Body of pancreas (tissue), 4 donors: ENCODE measurements at regions not wholly inside any gene's neighbourhood (a gene's known extent, or its start where the extent isn't known, plus 50 kb on each side); places are given as distances from the start of the nearest gene placed in this dataset.

ENCODE experiments used
- ATAC-seq: fragments of 150-250 bp; one replicate; pipeline ENCODE4 v1.9.1; 2016
- DNase-seq, 4 donors: peaks; one replicate each; pipeline ENCODE4 v3.0.0-alpha.2; 2019
- H3K27ac ChIP-seq, 4 donors: fragments of 200-600 bp; sonication (generic); 1 replicate in 3 of 4; 2 replicates in 1 of 4; pipeline versions ENCODE4 v1.5.1 to v1.6.1; 2016 to 2019; ENCODE audit warnings: mild to moderate bottlenecking in 1 of 4, mixed read lengths in 1 of 4, moderate library complexity in 1 of 4
- H3K27me3 ChIP-seq, 2 donors: fragments of 200-600 bp; sonication (generic); one replicate each; pipeline ENCODE4 v1.6.0; 2016; ENCODE audit warnings: mild to moderate bottlenecking in 1 of 2
- H3K36me3 ChIP-seq, 2 donors: fragments of 200-600 bp; sonication (generic); replicated peaks in 1 of 2; 2 replicates each; pipeline ENCODE4 v1.5.1; 2016; ENCODE audit warnings: low read depth in 2 of 2; ENCODE audit not compliant: insufficient read depth in 1 of 2
- H3K4me1 ChIP-seq: fragments of 200-600 bp; sonication (generic); one replicate; pipeline ENCODE4 v1.6.0; 2016
- H3K4me3 ChIP-seq, 2 donors: fragments of 200-600 bp; sonication (generic); 1 replicate in 1 of 2; 2 replicates in 1 of 2; pipeline ENCODE4 v1.5.1; 2016 to 2019
- H3K9me3 ChIP-seq, 3 donors: fragments of 200-600 bp; sonication (generic); 1 replicate in 2 of 3; 2 replicates in 1 of 3; pipeline ENCODE4 v1.5.1; 2016
- CTCF ChIP-seq, 7 experiments: fragments of 450-650 bp in 4 of 7; fragments of 200-600 bp in 3 of 7; sonication (generic) in 3 of 7; IDR thresholded peaks; one replicate each; pipeline ENCODE4 v1.5.1; 2016 to 2019; ENCODE audit warnings: antibody characterized with exemption in 7 of 7
- POLR2A ChIP-seq, 3 donors: fragments of 450-650 bp; IDR thresholded peaks; one replicate each; pipeline ENCODE4 v1.6.1; 2016; ENCODE audit warnings: antibody characterized with exemption in 3 of 3, mild to moderate bottlenecking in 2 of 3
- WGBS, 2 donors: methylation state at CpG; one replicate each; pipeline ENCODE4 v1.1.5; 2017; 5-methylcytosine and 5-hydroxymethylcytosine counted together
- intact Hi-C: fragments of 100-400 bp; cut with DNase I; formaldehyde crosslinking; loops from one replicate; pipeline ENCODE4 v1.15.1; 2023

DNA sequence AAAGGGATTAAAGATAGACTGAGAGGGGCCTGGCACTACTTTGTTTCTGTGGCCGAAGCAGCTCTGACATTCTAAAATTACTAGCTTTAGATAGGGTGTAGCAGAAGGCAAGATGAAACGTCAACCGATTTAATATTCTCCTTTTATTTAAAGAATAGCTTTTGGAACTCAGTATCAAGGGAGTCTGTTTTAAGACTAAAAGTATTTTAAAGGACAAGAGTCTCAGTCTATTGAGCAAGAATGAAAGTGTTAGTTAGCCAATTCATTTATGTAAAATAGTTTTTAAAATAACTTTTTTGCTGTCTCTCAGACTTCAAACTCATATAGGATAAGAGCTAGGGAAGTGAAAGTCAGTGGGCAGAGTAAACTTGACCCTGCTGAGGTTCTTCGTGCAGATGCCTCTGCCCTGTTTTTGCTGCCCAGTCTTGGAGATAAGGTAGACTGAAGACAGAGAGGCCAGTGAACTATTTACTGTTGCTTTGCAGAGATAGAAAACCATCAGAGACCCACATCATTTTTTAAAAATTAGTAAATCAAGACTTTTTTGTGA lies 1090.9 kb downstream of the ROBO2 start:
- 64 to 69% methylated on average over 4 of the region's 4 CpGs for WGBS, 2 donors
- H3K27ac ChIP-seq: no peak overlapping the region
- no peak overlapping the region for H3K4me3 ChIP-seq
- H3K9me3 ChIP-seq: no peaks in the 10 kb centered on the region
- intact Hi-C loops: no loop called here
- no peak for DNase-seq
- H3K36me3 ChIP-seq: no peaks in the 10 kb centered on the region
- H3K4me1 ChIP-seq: no peaks in the 10 kb centered on the region
- no peak for TF ChIP-seq CTCF (IDR thresholded peaks at IDR 0.05)
- no peak for ATAC-seq
- no peaks in the 10 kb centered on the region for H3K27me3 ChIP-seq

- TF ChIP-seq POLR2A (IDR thresholded peaks at IDR 0.05) (no peak), CTCF (IDR thresholded peaks at IDR 0.05) (no peak)
- Histone ChIP-seq H3K4me3 (no peak overlapping the region), H3K9me3 (no peaks in the 10 kb centered on the region), H3K27ac (no peak overlapping the region), H3K36me3 (no peaks in the 10 kb centered on the region), H3K27me3 (no peaks in the 10 kb centered on the region), H3K4me1 (no peaks in the 10 kb centered on the region)
- intact Hi-C loops: no loop called here
- 54 to 73% methylated on average over 3 of the region's 3 CpGs for WGBS, 2 donors
- DNase-seq (no peak), ATAC-seq (no peak)
Measured at GRCh38 chr3:78134496-78134895, 1094.6 kb downstream of the ROBO2 start.

DNA sequence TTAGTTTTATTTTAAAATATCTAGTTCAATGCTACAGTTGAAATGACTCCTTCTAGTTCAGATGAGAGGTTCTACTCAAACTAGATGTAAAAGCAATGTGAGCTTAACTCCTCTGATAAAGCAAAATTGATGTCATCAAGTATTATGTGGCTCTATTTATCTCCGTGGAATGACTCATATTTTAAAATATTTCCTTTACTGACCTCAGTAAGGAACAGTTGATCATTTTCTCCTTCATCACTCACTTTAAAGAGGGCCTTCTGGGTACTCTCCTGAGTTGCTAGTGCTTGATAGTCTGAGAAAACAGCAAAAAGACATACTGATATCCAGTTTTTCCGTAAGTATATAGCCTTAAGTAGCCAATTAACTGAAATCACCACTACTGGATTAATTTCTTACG lies 1099.3 kb downstream of the ROBO2 start:
- Histone ChIP-seq H3K27ac (no peak overlapping the region), H3K9me3 (no peaks in the 10 kb centered on the region), H3K27me3 (no peaks in the 10 kb centered on the region), H3K4me3 (no peak overlapping the region), H3K4me1 (no peaks in the 10 kb centered on the region), H3K36me3 (no peaks in the 10 kb centered on the region)
- intact Hi-C loops: no loop called here
- TF ChIP-seq CTCF (IDR thresholded peaks at IDR 0.05) (no peak), POLR2A (IDR thresholded peaks at IDR 0.05) (no peak)
- no peak for DNase-seq
- ATAC-seq: no peak
- WGBS, 2 donors: 42 to 61% methylated on average over 3 of the region's 3 CpGs

- TF ChIP-seq POLR2A (IDR thresholded peaks at IDR 0.05) (no peak), CTCF (IDR thresholded peaks at IDR 0.05) (no peak)
- H3K4me3 ChIP-seq: no peak overlapping the region
- H3K27ac ChIP-seq: no peak overlapping the region
- H3K27me3 ChIP-seq: no peaks in the 10 kb centered on the region
- intact Hi-C loops: no loop called here
- H3K36me3 ChIP-seq: no peaks in the 10 kb centered on the region
- ATAC-seq (no peak), DNase-seq (no peak)
- no peaks in the 10 kb centered on the region for H3K4me1 ChIP-seq
- no peaks in the 10 kb centered on the region for H3K9me3 ChIP-seq
- 92 to 93% methylated on average over 3 of the region's 3 CpGs for WGBS, 2 donors
Measured at GRCh38 chr3:78140274-78140673, 1100.4 kb downstream of the ROBO2 start.

- ATAC-seq (no peak), DNase-seq (no peak)
- Histone ChIP-seq H3K4me1 (no peaks in the 10 kb centered on the region), H3K4me3 (no peak overlapping the region), H3K36me3 (no peaks in the 10 kb centered on the region), H3K27ac (no peak overlapping the region), H3K27me3 (no peaks in the 10 kb centered on the region), H3K9me3 (no peaks in the 10 kb centered on the region)
- 22 to 24% methylated on average over 1 of the region's 1 CpG for WGBS, 2 donors
- no peak for TF ChIP-seq CTCF (IDR thresholded peaks at IDR 0.05)
- no peak for TF ChIP-seq POLR2A (IDR thresholded peaks at IDR 0.05)
- intact Hi-C loops: no loop called here
Measured at GRCh38 chr3:78140866-78141265, 1101.0 kb downstream of the ROBO2 start.
